GM19438 (cell line): ENCODE measurements at regions not wholly inside any gene's neighbourhood (a gene's known extent, or its start where the extent isn't known, plus 50 kb on each side); places are given as distances from the start of the nearest gene placed in this dataset.

ENCODE experiments used
- ATAC-seq: cut with Tn5 transposase; IDR thresholded peaks from one replicate; pipeline ENCODE4 v1.9.1; 2021; ENCODE audit warnings: low read depth; ENCODE audit not compliant: unreplicated experiment

GRCh38 chr4:14783011-14783877 is 219.0 kb upstream of the CPEB2 start:
- ATAC-seq = peak; percentile 90

- no peak for ATAC-seq
Measured at GRCh38 chr4:14787221-14787620, 215.1 kb upstream of the CPEB2 start.

GRCh38 chr4:14787894-14788293 is 214.4 kb upstream of the CPEB2 start:
- no peak for ATAC-seq

- no peak for ATAC-seq
Measured at GRCh38 chr4:14790494-14790893, 211.8 kb upstream of the CPEB2 start.

- no peak for ATAC-seq
Measured at GRCh38 chr4:14792702-14793227, 209.5 kb upstream of the CPEB2 start.

- no peak for ATAC-seq
Measured at GRCh38 chr4:14800977-14801376, 201.3 kb upstream of the CPEB2 start.

- no peak for ATAC-seq
Measured at GRCh38 chr4:14802596-14802995, 199.7 kb upstream of the CPEB2 start.

- no peak for ATAC-seq
Measured at GRCh38 chr4:14807856-14808255, 194.4 kb upstream of the CPEB2 start.

GRCh38 chr4:14809203-14809602 is 193.1 kb upstream of the CPEB2 start:
- ATAC-seq = no peak

GRCh38 chr4:14810121-14810520 is 192.2 kb upstream of the CPEB2 start:
- ATAC-seq = no peak

- no peak for ATAC-seq
Measured at GRCh38 chr4:14810568-14810967, 191.7 kb upstream of the CPEB2 start.

GRCh38 chr4:14812101-14812500 is 190.2 kb upstream of the CPEB2 start:
- no peak for ATAC-seq

GRCh38 chr4:14816623-14817261 is 185.5 kb upstream of the CPEB2 start:
- no peak for ATAC-seq

- no peak for ATAC-seq
Measured at GRCh38 chr4:14824189-14824588, 178.1 kb upstream of the CPEB2 start.

- no peak for ATAC-seq
Measured at GRCh38 chr4:14827111-14827510, 175.2 kb upstream of the CPEB2 start.

- ATAC-seq = no peak
Measured at GRCh38 chr4:14829795-14830194, 172.5 kb upstream of the CPEB2 start.

GRCh38 chr4:14831416-14831815 is 170.9 kb upstream of the CPEB2 start:
- no peak for ATAC-seq

GRCh38 chr4:14833053-14833452 is 169.2 kb upstream of the CPEB2 start:
- ATAC-seq = no peak

GRCh38 chr4:14834382-14834781 is 167.9 kb upstream of the CPEB2 start:
- no peak for ATAC-seq

GRCh38 chr4:14835288-14835687 is 167.0 kb upstream of the CPEB2 start:
- ATAC-seq = no peak

GRCh38 chr4:14835708-14836425 is 166.4 kb upstream of the CPEB2 start:
- no peak for ATAC-seq
